ENCODE measurements at regions not wholly inside any gene's neighbourhood (a gene's known extent, or its start where the extent isn't known, plus 50 kb on each side); places are given as distances from the start of the nearest gene placed in this dataset.

- TF ChIP-seq CTCF (conservative IDR thresholded peaks at IDR 0.05; ENCODE audit: low read depth in 2 of 2) = no peak
- no peak for TF ChIP-seq CREB1 (CRISPR knock-in tag; IDR thresholded peaks at IDR 0.05; ENCODE audit: low read depth)
These were observed 173.6 kb upstream of the SMAD3 start for GRCh38 chr15:66891776-66892175.

Data from GM23338 (cell line).